Large intestine (tissue), 3 donors: ENCODE measurements at regions not wholly inside any gene's neighbourhood (a gene's known extent, or its start where the extent isn't known, plus 50 kb on each side); places are given as distances from the start of the nearest gene placed in this dataset.

Experiments
- DNase-seq, 2 donors: peaks; one replicate each; pipeline versions ENCODE4 v3.0.0 to v3.0.0-alpha.2; 2013
- H3K27ac ChIP-seq: one replicate; pipeline ENCODE4 v1.5.1; 2013; ENCODE audit warnings: low read length
- H3K27me3 ChIP-seq: 2 replicates; pipeline ENCODE4 v1.6.1; 2013; ENCODE audit warnings: low read length; ENCODE audit not compliant: control insufficient read depth, insufficient read depth
- H3K36me3 ChIP-seq: 2 replicates; pipeline ENCODE4 v1.6.1; 2013; ENCODE audit warnings: low read length; ENCODE audit not compliant: control insufficient read depth, insufficient read depth
- H3K4me1 ChIP-seq: one replicate; pipeline ENCODE4 v1.6.1; 2013; ENCODE audit warnings: low read length; ENCODE audit not compliant: control insufficient read depth, insufficient read depth
- H3K4me3 ChIP-seq: one replicate; pipeline ENCODE4 v1.5.1; 2013; ENCODE audit warnings: low read length
- H3K9me3 ChIP-seq: one replicate; pipeline ENCODE4 v1.6.1; 2013; ENCODE audit warnings: mild to moderate bottlenecking, low read depth, low read length, moderate library complexity; ENCODE audit not compliant: control insufficient read depth
- WGBS: methylation state at CpG from one replicate; pipeline ENCODE4 v1.1.5; 2013; ENCODE audit warnings: low lambda C conversion rate; ENCODE audit not compliant: insufficient coverage; 5-methylcytosine and 5-hydroxymethylcytosine counted together

DNA sequence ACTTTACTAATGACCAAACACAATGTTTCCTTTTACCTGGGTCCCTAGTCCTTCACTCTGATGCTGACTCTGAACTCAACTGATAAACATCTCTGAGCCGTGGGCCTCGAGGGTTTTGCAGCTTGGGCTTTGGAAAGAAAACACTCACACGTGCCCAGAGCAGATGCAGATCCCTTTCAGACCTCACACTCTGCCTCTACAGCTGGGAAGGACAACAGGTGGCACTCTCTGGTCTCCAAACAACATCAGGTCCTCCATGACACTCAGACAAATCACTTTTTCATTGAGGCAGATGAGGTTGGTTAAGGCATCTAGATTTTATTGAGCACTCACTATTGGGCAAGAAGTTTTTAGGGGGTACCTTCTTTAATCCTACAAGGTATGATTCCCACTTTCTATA lies 64.7 kb upstream of the NTRK3 start:
- Histone ChIP-seq H3K36me3 (no peaks in the 10 kb centered on the region), H3K27ac (no peak overlapping the region), H3K27me3 (no peaks in the 10 kb centered on the region), H3K9me3 (no peaks in the 10 kb centered on the region), H3K4me1 (no peaks in the 10 kb centered on the region), H3K4me3 (no peak overlapping the region)
- no peak for DNase-seq
- WGBS: no CpG with 5 or more reads among the region's 3 CpGs

DNA sequence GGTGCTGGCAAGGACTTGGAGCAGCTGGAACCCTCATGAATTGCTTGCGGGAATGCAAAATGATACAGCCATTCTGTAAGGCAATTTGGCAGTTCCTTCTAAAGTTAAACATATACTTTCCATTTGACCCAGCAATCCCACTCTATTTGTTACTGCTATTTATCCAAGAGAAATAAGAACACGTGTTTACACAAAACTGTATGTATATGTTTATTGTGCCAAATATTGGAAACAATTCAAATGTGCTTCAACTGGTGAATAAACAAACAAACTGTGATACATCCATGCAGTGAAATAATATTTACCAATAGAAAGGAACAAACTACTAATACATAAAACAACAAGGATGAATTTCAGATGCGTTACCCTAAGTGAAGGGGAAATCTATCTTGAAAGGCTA lies 60.0 kb upstream of the NTRK3 start:
- Histone ChIP-seq H3K27ac (no peak overlapping the region), H3K4me3 (no peak overlapping the region), H3K9me3 (no peaks in the 10 kb centered on the region), H3K4me1 (no peaks in the 10 kb centered on the region), H3K27me3 (no peaks in the 10 kb centered on the region), H3K36me3 (no peaks in the 10 kb centered on the region)
- 86% methylated on average over 2 of the region's 3 CpGs for WGBS
- DNase-seq: no peak

DNA sequence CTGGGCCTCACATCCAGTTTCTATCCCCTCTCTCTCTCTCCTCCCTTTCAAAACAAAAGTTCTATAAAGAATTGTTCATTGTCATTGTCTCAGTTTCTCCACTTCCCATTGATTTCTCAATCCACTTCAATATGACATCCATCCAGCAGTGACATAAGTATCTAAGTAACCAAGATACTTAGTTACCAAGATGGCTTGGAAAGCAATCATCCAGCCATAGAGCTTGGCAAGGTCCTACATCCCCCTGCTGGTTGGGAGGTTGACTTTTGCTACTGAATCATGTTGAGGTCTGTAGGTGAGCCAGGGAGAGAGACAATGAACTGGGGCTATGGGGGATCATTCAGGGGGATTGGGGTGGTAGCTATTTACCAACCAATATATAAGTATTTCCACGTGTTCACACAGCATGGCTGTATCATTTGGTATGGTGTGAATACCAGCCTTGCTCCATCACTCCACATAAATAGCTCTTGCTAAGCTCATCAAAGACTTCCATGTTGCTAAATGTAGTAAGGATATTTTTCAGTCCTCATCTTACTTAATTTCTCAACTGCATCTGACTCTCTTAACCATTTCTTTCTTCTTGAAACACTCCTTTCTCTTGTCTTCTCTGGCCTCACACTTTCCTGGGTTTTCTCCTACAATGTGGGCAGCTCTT lies 58.8 kb upstream of the NTRK3 start:
- Histone ChIP-seq H3K4me1 (no peaks in the 10 kb centered on the region), H3K9me3 (no peaks in the 10 kb centered on the region), H3K27ac (no peak overlapping the region), H3K27me3 (no peaks in the 10 kb centered on the region), H3K36me3 (no peaks in the 10 kb centered on the region), H3K4me3 (no peak overlapping the region)
- WGBS: no CpG with 5 or more reads among the region's 1 CpG
- DNase-seq: no peak

DNA sequence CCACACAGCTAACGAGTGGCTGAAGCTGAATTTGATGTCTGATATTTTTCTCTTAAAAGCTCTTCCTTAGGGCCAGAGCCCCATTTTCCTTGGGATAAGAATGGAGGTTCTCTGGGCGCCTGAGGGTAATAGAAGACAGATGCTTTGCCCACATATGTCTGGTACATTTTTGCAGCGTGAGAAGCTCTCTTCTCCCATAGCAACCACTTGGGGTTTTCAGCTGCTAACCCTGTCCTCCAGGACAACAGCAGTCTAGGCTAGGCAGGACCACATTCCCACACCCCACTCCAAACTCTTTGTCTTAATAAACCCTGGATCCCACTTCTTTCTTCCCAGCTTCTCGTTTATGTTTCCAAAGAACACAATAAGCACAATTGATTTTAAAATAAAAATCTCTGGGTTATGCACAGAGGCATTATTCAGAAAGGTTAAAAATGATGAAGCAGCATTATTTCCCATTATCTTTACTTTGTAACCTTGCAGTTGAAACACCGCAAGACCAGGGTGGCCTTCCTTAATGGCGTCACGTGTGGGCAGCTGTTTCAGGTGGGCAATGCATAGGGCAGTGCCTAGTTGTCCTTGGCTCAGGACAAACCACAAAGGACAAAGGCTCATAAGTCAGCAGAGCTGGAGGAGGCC lies 56.5 kb upstream of the NTRK3 start:
- no peaks in the 10 kb centered on the region for H3K9me3 ChIP-seq
- H3K27me3 ChIP-seq: no peaks in the 10 kb centered on the region
- no peaks in the 10 kb centered on the region for H3K36me3 ChIP-seq
- H3K27ac ChIP-seq: no peak overlapping the region
- DNase-seq: no peak
- H3K4me3 ChIP-seq: no peak overlapping the region
- 17% methylated on average over 1 of the region's 7 CpGs for WGBS
- no peaks in the 10 kb centered on the region for H3K4me1 ChIP-seq

DNA sequence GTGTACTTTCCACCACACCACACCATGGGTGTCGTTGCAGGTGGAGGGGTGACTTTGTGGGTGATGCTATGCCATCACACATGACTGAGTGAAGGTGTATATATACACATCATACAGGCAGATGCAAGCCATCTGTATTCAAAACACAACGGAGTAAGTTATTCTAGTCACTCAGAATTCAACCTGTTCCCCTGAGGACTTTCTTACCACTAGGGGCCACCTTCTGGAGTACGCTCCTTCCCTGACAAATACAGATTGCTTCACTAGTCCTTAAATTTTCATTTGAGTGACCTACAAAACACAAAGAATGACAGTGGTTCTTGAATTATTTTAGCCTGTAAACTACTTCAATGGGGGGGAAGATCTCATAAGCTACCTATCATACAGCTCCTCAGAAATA lies 52.8 kb upstream of the NTRK3 start:
- Histone ChIP-seq H3K4me3 (no peak overlapping the region), H3K27ac (no peak overlapping the region), H3K4me1 (no peaks in the 10 kb centered on the region), H3K27me3 (no peaks in the 10 kb centered on the region), H3K36me3 (no peaks in the 10 kb centered on the region), H3K9me3 (no peaks in the 10 kb centered on the region)
- WGBS: no CpG with 5 or more reads among the region's 3 CpGs
- DNase-seq: no peak

DNA sequence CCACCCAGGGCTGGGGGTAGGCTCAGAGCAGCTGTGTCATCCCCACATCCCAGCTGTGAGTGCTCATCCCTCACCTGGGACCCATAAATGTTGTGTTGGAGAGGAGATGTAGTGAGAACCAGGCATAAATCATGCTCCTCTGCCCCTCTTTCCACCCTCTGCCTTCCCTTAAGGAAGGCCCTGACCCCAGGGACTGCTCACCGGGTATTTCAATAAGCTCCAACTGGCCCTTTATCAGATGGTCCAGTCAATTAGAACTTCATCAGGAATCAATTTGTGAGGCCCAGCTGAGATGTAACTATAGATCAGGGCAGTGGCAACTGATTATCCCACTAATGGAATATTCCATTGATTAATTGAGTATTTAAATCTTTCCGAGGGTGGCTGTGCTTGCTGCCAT lies 50.8 kb upstream of the NTRK3 start:
- no peak for DNase-seq
- no CpG with 5 or more reads among the region's 2 CpGs for WGBS
- no peaks in the 10 kb centered on the region for H3K9me3 ChIP-seq
- H3K4me3 ChIP-seq: no peak overlapping the region
- H3K27me3 ChIP-seq: no peaks in the 10 kb centered on the region
- H3K27ac ChIP-seq: no peak overlapping the region
- H3K36me3 ChIP-seq: no peaks in the 10 kb centered on the region
- H3K4me1 ChIP-seq: peaks cover 6% of the 10 kb centered on the region
